MCF 10A (cell line): ENCODE measurements at regions not wholly inside any gene's neighbourhood (a gene's known extent, or its start where the extent isn't known, plus 50 kb on each side); places are given as distances from the start of the nearest gene placed in this dataset.

Source experiments
- BruUV-seq: library from RNA; stranded (reverse); fragments of 400-500 nt; replicated peaks from 2 replicates; lab custom pipeline; 2021; lab: Mats Ljungman, UMichigan
- CTCF ChIA-PET: fragments of 300-600 bp; sonication (Branson Sonifier 250); formaldehyde crosslinking; extraction: SDS; loops from one replicate; lab custom pipeline; 2021; ENCODE audit warnings: antibody characterized with exemption, inconsistent platforms; lab: Yijun Ruan, JAX
- POLR2A ChIA-PET: fragments of 300-600, 350-650 bp; sonication (Branson Sonifier 250); formaldehyde crosslinking; extraction: SDS; loops from one replicate; lab custom pipeline; 2020; ENCODE audit warnings: antibody characterized with exemption, inconsistent platforms; lab: Yijun Ruan, JAX
- DNase-seq: peaks from one replicate; pipeline ENCODE4 v3.0.0-alpha.2; 2018; ENCODE audit not compliant: unreplicated experiment
- H3K27ac Mint-ChIP-seq: one replicate; pipeline ENCODE4 v1.8.0; 2022; ENCODE audit warnings: mild to moderate bottlenecking, low read depth, mixed read lengths; ENCODE audit not compliant: unreplicated experiment
- H3K27me3 Mint-ChIP-seq: one replicate; pipeline ENCODE4 v1.8.0; 2022; ENCODE audit warnings: mixed read lengths; ENCODE audit not compliant: insufficient read depth, unreplicated experiment
- H3K36me3 Mint-ChIP-seq: one replicate; pipeline ENCODE4 v1.8.0; 2022; ENCODE audit warnings: mild to moderate bottlenecking, moderate library complexity, mixed read lengths; ENCODE audit not compliant: insufficient read depth, unreplicated experiment
- H3K4me1 Mint-ChIP-seq: one replicate; pipeline ENCODE4 v1.8.0; 2022; ENCODE audit warnings: mixed read lengths; ENCODE audit not compliant: insufficient read depth, unreplicated experiment
- H3K4me3 Mint-ChIP-seq: one replicate; pipeline ENCODE4 v1.8.0; 2022; ENCODE audit warnings: mild to moderate bottlenecking, moderate library complexity, mixed read lengths; ENCODE audit not compliant: unreplicated experiment
- H3K9me3 Mint-ChIP-seq: one replicate; pipeline ENCODE4 v1.8.0; 2022; ENCODE audit warnings: mixed read lengths; ENCODE audit not compliant: unreplicated experiment
- CTCF ChIP-seq: fragments of 200-600 bp; IDR thresholded peaks from one replicate; pipeline ENCODE4 v1.8.0; 2022; ENCODE audit warnings: antibody characterized with exemption, mild to moderate bottlenecking; ENCODE audit not compliant: unreplicated experiment
- intact Hi-C: fragments of 100-400 bp; cut with micrococcal nuclease; formaldehyde crosslinking; loops from 2 replicates; pipeline ENCODE4 v1.14.1; 2022

GRCh38 chr6:66361886-66362285, 654.9 kb upstream of the EYS start:
- TF ChIP-seq CTCF, result no peak
- POLR2A ChIA-PET, result no interaction called here
- no TSS peak for BruUV-seq
- Mint-ChIP-seq H3K4me1 (no peaks in the 10 kb centered on the region), H3K36me3 (no peaks in the 10 kb centered on the region), H3K4me3 (no peak overlapping the region), H3K9me3 (no peaks in the 10 kb centered on the region), H3K27ac (no peak overlapping the region), H3K27me3 (no peaks in the 10 kb centered on the region)
- DNase-seq, result no peak
- intact Hi-C loops, result no loop called here
- CTCF ChIA-PET, result no interaction called here

- intact Hi-C loops, result no loop called here
- Mint-ChIP-seq H3K4me3 (no peak overlapping the region), H3K4me1 (no peaks in the 10 kb centered on the region), H3K36me3 (no peaks in the 10 kb centered on the region), H3K9me3 (no peaks in the 10 kb centered on the region), H3K27ac (no peak overlapping the region), H3K27me3 (no peaks in the 10 kb centered on the region)
- POLR2A ChIA-PET, result no interaction called here
- BruUV-seq, result no TSS peak
- no peak for DNase-seq
- CTCF ChIA-PET, result no interaction called here
- no peak for TF ChIP-seq CTCF
These were observed 650.8 kb upstream of the EYS start for GRCh38 chr6:66357781-66358180.

GRCh38 chr6:66355471-66355870, 648.4 kb upstream of the EYS start:
- DNase-seq, result no peak
- intact Hi-C loops, result no loop called here
- Mint-ChIP-seq H3K27ac (no peak overlapping the region), H3K9me3 (no peaks in the 10 kb centered on the region), H3K36me3 (no peaks in the 10 kb centered on the region), H3K27me3 (no peaks in the 10 kb centered on the region), H3K4me1 (no peaks in the 10 kb centered on the region), H3K4me3 (no peak overlapping the region)
- no peak for TF ChIP-seq CTCF
- ChIA-PET POLR2A (no interaction called here), CTCF (no interaction called here)
- no TSS peak for BruUV-seq

GRCh38 chr6:66344796-66345195, 637.8 kb upstream of the EYS start:
- no peak overlapping the region for H3K4me3 Mint-ChIP-seq
- H3K9me3 Mint-ChIP-seq, result no peaks in the 10 kb centered on the region
- ChIA-PET CTCF (no interaction called here), POLR2A (no interaction called here)
- no peaks in the 10 kb centered on the region for H3K36me3 Mint-ChIP-seq
- H3K27me3 Mint-ChIP-seq, result no peaks in the 10 kb centered on the region
- intact Hi-C loops, result no loop called here
- no peaks in the 10 kb centered on the region for H3K4me1 Mint-ChIP-seq
- no peak overlapping the region for H3K27ac Mint-ChIP-seq
- no TSS peak for BruUV-seq
- no peak for TF ChIP-seq CTCF
- DNase-seq, result no peak
